DMS79 treated with DMSO at 0.1 percent for 48 hours (cell line): ENCODE measurements at regions not wholly inside any gene's neighbourhood (a gene's known extent, or its start where the extent isn't known, plus 50 kb on each side); places are given as distances from the start of the nearest gene placed in this dataset.
"Not testable (repeated sequence)": the region's sequence is repeated elsewhere in the genome, so short reads cannot be mapped to it uniquely, and the experiment has no call there.

Experiments
- DNase-seq: peaks from one replicate; lab custom pipeline; 2025; lab: John Stamatoyannopoulos, UW

DNA sequence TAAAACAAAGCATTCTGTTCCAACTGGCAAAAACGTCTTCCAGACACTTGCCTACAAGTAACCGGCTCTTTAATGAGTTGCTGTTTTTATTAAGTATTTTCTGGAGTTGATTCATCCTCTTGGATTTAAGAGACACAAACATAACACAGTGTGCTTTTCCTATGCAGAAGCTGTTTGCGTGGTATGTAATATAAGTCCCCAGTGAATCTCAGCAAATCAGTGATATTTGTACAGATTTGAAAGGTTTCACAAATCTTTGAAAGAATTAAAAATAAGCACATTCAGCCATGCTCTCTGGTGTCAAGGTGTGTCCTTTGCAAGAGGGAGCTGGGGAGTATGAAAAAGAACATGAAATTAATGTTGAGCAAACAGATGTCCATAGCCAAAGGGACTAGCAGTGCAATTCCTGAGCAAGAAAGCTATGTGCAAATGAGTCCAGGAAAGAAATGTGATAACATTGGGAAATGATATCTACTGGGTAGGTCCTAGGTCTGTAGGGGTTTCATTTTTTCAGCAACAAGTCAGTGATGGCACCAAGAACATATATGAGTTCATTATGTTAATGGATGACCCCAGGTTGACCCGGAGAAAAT lies 170.1 kb upstream of the PHACTR1 start:
- DNase-seq: no peak

DNA sequence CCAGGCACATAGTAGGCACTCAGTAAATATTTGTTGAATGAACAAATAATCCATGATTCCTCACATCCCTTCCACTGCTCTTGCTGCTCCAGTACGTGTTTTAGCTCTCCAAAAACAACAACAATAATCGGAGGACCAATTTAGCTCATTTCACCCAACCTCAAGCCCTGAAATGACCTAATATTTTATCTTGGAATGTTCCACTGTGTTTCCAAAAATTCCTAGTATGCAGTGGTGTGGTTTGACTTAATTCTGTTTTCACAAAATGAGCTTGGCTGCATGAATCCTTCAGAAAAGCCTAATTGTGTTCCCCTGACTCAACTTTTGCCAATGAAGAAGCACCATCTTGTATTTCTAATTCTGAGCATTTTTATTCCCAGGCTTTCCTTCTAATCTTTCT lies 168.0 kb upstream of the PHACTR1 start:
- DNase-seq: no peak

DNA sequence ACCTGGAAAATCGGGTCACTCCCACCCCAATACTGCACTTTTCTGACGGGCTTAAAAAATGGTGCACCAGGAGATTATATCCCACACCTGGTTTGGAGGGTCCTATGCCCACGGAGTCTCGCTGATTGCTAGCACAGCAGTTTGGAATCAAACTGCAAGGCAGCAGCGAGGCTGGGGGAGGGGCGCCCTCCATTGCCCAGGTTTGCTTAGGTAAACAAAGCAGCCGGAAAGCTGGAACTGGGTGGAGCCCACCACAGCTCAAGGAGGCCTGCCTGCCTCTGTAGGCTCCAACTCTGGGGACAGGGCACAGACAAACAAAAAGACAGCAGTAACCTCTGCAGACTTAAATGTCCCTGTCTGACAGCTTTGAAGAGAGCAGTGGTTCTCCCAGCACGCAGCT lies 167.1 kb upstream of the PHACTR1 start:
- not testable (repeated sequence) for DNase-seq

DNA sequence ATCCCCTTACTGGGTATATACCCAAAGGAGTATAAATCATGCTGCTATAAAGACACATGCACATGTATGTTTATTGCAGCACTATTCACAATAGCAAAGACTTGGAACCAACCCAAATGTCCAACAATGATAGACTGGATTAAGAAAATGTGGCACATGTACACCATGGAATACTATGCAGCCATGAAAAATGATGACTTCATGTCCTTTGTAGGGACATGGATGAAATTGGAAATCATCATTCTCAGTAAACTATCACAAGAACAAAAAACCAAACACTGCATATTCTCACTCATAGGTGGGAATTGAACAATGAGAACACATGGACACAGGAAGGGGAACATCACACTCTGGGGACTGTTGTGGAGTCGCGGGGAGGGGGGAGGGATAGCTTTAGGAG lies 161.7 kb upstream of the PHACTR1 start:
- not testable (repeated sequence) for DNase-seq

DNA sequence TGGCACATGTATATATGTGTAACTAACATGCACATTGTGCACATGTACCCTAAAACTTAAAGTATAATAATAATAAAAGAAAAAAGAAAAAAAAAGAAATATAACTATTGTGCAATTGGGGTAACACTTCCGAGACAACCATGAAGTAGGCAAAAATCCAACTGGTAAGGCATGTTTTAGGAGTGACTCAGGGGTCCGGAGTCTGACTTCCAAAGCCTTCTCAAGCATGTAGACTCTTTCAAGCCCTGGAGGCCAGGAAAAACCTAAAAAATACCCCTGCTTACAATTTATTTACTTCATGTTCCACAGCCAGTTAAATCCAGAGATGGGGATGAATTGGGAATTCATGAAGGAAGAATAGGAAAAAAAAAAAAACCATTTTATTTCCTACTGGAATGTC lies 161.3 kb upstream of the PHACTR1 start:
- DNase-seq: no peak

DNA sequence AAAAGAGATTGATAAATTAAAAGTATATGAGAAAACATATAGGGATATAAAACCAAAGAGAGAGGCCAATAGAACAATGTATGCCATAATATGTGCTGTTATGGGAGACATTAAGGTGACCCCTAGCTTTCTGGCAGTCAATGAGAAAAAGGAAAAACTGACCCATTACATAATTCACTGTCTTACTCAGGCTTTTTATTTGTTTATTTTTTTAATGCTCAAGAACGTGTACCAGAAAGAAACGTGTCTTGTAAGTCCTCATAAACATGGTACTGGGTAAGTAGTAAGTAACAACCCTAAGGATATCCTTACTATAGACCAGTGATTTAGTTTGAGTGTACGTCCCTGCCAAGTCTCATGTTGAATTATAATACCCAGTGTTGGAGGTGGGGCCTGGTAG lies 160.8 kb upstream of the PHACTR1 start:
- DNase-seq: no peak

DNA sequence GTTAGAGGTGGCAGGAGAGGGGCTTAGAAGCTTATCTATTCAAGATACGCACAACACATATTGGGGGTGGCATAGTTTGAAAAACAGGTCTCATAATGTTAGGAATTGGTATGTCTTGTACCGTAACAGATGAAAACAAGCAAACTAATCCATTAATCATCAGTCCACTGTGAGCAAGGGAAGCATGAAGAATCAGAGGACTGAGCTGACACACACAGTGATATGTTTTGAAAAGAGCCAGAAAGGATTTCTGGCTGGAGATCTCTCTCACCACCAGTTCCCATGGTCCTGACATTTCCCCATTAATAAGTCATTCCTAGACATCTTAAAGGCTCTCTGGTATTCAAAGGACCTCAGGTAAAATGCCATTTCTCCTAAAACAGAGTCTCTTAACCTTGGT lies 158.8 kb upstream of the PHACTR1 start:
- no peak for DNase-seq

DNA sequence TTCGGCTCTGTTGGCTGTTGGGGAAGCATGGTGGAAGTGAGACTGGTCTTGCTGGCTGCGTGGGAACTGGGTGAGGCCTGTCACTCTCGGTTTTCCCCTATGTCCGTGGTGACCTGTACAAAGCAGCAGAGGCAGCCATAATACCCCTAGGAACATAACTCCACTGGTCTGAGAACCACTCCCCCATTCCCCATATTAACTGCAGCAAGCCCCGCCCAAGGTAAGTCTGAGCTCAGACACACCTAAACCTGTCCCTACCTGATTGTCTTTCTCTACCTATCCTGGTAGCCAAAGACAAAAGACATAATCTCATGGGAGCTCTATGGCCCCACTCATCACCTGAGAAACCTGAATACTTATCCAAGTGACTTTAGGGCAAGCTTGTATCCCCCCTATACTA lies 156.3 kb upstream of the PHACTR1 start:
- no peak for DNase-seq

DNA sequence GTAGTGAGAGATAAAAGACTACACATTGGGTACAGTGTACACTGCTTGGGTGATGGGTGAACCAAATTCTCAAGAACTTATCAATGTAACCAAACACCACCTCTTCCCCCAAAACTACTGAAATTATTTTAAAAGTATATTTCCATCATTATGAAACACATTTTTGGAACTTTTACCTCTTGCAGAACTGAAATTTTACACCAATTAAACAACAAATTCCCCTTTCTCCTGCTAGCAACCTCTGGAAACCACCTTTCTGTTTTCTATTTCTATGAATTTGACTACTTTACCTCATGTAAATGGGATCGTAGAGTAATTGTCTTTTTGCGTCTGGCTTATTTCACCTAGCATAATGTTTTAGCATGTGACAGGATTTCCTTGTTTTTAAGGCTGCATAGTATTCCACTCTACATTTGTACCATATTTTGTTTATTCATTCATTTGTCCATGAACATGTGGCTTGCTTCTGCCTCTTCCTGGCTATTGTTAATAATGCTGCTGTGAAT lies 149.9 kb upstream of the PHACTR1 start:
- no peak for DNase-seq

DNA sequence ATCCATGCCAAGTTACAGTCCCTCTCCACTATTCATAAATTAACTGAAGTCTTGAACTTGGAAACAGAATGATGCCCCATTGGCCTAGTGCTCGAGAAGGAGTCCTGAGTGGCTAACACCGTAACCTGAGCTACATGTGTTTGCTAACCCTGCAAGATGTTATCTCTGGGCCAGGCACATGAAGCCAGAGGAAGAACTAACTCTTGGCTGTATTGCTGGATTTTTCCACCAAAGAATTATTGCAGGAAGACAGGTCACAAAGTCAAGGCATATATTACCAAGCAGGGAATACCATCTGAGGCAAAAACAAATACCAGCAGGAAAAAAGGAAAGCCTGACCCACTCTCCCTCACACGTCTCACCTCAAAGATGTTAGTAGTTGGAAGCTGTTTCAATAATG lies 148.9 kb upstream of the PHACTR1 start:
- DNase-seq: no peak

DNA sequence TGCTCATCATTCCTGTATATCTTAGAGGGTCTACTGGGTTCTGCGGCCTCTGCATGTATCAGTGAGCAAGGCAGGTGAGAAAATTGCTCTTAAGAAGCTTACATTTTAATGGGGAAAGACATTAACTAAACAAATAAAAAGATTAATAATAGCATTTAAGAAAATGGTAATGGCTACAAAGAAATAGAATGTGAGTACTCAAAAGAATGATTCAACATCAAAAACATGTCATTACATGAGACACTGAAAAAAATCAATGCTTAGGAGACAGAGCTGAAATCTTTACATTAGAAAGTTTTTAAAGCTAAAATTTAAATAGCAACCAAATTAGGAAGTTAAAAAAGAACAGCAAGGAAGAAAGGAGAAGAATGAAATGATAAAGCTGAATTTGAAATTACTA lies 146.9 kb upstream of the PHACTR1 start:
- no peak for DNase-seq

DNA sequence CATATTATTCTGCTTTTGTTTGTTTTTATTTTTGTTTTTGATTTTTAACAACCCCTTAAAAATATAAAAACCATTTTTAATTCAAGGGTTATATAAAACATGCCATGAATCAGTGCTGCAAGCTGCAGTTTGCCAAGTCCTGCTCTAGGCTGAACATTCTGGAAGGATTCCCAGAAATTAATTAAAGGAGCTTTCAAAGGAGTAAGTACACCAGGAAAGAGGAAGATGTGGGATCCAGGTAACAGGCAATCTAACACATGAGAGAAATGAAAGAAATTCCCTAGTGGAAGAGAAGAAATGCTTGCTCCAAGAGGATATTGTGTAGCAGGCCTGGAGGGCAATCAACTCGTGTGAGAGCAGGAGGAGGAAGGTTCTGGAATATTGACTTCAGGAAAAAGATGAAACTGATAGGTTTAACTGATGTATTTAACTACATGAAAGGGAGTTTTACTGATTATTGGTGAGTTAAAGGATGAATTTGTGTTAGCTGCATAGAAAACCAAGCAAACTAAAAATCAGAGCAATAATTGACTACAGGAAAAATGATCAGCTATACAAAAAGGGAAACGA lies 146.0 kb upstream of the PHACTR1 start:
- peak; percentile 39 for DNase-seq

DNA sequence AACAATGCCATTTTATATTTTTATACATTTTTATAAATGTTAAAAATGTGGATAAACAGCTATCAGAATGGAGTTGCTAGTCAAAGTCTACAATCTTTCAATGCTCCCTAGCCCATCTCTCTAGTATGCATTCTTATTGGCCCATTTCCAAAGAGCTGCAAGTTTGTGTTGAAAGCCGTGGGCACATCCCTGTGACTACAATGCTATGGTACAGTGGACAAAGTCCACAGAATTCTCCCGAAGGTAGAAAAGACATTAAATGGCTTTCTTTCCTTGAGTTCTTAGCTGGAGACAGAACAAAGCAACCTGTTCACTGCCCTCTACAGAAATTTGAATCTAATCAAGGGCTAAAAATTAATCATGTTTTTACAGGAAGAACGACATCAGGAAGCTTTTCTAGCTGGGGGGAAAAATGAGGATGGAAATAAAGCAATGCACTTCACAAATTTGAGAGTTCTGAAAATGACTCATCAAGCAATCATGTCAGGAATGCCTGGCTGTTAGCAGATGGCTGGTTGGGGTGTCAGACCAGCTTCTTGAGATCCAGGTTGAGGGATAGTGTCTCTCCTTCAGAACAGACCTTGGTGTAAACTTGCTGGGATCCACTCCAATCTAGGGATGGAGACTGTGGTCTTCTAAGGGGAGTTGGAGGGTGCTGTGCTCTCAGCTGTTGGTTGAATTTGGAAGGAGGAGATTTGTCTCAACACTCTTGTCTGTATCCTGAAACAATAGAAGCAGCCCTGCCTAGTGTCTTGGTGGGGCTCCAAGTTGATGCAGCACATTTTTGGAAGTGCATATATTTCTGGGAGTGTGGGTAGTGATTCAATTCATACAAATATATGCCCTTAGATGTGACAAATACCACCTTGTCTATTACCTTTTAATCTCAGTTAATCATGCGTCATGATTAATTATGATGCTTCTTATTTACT lies 143.4 kb upstream of the PHACTR1 start:
- no peak for DNase-seq

DNA sequence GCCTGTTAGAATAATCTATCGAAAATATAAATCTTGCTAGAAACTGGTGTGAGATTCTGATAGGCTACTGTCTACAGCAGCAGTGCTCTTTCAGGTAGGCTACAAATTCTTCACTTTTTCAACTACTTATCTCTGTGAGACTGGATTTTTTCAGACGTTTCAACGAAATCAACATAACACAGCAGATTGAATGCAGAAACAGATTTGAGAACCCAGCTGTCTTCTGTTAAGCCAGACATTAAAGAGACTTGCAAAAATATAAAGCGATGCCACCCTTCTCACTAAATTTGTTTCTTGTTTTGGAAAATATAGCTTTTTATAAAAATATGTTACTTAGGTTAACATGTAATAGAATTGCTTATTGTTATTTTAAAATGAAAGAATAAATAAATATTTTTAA lies 140.6 kb upstream of the PHACTR1 start:
- DNase-seq: no peak

DNA sequence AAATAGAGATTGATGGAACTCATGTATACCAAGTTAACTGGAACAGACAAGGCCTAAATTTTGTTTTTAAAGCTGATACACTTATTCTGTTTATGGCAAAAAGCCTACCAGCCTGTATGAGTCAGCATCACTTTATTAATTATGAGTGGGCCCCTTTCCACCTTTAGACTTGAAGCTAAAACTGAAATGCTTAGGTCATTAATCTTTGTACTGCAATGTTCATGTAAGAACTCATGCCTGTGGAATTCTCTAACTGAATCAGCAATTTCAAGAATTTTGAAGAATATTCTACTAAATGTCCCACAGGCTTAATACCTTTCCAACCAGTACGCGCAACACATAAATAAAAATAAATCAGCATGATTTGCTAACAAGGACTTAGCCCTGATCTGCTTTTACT lies 140.2 kb upstream of the PHACTR1 start:
- no peak for DNase-seq

DNA sequence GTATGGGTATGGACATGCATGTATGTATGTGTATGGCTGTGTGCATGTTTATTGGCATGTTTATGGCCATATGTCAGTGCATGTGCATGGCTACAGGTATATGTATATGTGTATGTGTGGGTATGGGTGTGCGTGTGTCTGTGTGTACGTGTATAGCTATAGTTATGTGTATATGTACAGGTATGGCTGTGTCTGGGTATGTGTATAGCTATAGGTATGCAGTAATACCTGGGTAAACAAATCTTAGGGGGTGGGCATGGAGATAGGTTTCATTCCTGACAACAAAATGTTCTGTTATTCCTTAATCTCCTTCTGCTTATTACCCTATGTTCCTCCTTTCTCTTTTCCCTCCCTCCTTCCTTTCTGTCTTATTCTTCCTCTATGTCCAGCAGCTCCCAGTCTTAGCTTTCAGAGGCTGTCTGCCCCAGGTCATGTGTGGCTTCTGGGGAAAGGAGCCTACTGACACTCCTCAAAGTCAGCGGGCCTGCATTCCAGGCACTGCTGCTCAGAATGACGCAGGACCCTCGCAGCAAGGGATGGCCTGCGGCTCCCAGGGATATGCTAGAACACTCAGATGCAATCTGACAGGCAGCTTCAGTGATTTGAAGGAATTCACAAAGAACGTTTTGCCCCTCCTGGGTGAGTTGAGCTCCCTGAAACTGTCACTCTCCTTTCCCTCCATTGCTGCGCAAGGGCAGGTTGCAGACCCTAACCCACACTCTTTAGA lies 139.3 kb upstream of the PHACTR1 start:
- DNase-seq: no peak

DNA sequence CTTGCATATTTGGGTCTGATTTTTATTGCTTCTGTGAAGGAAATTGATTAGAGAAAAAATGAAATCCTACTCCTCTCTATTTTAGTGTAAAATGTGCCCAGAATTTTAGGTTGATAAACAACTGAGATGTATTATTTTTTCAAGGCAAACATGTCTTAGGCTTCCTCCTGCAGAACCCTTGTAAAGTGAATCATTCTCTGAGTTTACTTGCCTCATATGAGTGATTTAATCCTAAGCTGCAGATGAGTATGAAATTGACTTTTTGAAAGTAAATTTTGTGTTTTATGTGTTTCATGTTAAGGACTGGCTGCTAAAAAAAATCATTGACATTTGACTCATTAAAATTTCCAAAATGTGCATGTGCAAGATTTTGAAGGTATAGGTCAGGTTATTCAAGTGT lies 138.5 kb upstream of the PHACTR1 start:
- no peak for DNase-seq

DNA sequence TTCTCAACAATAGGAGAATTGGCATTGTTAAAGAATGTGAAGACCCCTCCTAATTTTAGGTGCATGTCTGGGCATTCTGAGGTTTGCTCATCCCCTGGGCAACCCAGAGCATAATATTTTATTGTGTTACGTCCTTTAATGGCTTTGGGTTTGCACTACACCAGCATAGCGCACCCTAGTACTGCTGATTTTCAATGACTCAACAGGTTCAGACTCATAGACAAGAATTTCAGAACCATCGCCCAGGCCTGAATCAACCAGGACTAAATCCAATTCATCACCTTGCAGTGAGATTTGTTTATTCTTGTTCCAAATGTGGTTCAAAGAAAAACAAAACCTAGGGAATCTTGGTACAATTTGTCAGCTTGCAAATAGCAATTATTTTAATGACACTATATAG lies 137.8 kb upstream of the PHACTR1 start:
- no peak for DNase-seq

DNA sequence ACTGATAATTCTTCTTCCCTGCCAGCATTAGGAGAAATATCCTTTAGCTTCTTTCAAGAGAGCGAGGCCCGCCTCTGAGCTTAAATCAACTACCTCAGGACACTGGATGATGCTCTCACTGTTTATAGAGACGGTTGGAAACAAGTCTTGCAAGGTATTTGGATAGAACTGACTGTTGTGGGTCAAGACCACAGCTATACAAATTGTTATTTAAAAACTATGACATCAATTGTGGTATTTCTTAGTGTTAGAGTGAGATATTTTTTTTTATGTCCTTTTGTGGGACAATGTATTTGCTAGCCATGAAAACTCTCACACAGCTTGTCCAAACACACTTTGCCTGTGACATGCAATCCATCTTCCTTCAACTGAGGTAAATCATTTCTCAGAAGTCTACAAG lies 136.3 kb upstream of the PHACTR1 start:
- DNase-seq: no peak

DNA sequence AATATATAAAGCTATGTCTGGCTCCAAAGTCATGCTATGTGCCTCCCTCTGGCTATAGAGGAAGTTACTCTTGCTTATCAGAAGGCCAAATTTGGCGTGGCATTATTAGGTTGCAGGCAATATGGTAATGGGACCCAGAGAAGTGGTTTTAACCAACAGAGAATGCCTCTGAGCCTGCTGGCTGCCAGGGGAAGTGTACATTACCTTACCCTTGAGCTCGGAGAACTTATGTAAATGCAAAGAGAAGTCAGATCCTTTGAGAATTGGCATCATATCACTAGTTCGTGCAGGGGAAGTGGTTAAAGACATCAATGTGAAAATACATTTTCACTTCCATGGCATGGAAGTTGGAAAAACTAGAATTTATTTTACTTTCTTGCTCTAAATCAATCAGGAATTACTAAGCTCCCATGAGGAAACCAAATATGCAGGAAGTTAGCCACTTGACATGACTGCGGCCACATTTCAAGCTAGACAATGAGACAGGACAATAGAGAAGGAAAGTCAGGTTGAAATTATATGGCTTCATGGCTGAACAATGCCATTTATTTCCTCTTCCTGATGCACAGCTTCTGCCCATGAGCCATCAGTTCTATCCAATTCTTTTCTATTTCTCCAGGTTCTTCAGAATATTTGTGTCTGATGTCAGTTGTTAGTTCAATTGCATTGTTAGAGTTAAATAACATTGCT lies 134.0 kb upstream of the PHACTR1 start:
- DNase-seq: no peak

DNA sequence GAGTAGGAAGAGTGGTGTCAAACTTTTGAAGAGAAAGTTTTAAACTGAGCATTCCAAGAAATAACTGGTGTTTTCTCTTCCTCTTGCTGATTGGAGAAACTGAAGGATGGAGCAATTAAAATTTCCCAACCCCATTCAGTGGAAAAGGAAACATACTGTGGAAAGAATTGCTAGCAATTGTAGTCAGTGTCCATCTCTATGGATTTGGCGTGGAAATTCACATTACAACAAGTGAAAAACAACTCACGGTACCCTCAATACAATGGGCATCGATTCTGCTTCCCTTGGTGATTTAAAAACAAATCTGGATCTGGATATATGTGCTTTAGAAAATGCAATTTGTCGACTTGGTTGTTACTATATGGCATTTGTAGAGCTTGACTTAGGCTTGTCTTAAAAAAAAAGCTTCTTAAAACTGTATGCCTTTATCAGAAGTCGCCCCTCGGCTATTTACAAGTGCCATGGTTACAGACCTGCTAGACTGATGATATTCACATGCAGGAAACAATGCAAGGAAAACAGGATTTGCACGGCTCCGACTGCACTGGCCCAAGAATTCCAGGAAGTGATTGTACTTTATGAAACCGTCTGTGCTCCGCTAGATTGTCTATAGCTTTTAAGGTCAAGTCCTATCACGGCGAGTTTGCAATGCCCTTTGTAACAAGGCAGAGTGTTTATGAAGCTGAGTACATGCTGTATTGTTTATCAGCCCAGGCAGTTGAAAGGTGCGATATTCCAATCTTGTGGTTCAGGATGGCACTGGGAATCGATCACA lies 131.7 kb upstream of the PHACTR1 start:
- no peak for DNase-seq
